Naive thymus-derived CD4-positive, alpha-beta T cell (primary cell): ENCODE measurements at regions not wholly inside any gene's neighbourhood (a gene's known extent, or its start where the extent isn't known, plus 50 kb on each side); places are given as distances from the start of the nearest gene placed in this dataset.

ENCODE experiments used
- ATAC-seq: fragments of 150-1000 bp; cut with Tn5 transposase; 2 replicates; pipeline ENCODE4 v1.10.0; 2021; ENCODE audit warnings: mild to moderate bottlenecking, moderate library complexity
- CTCF ChIA-PET: fragments of 350-600 bp; sonication (Branson Sonifier 250); formaldehyde crosslinking; loops from one replicate; lab custom pipeline; 2021; ENCODE audit warnings: antibody characterized with exemption; lab: Charles Lee
- POLR2A ChIA-PET: fragments of 350-600 bp; sonication (Branson Sonifier 250); formaldehyde crosslinking; loops from one replicate; lab custom pipeline; 2021; ENCODE audit warnings: antibody characterized with exemption, inconsistent platforms; lab: Charles Lee
- DNase-seq, 9 donors: peaks; one replicate each; pipeline versions ENCODE4 v3.0.0 to v3.0.0-alpha.2; 2020 to 2022; ENCODE audit warnings: mixed read lengths in 1 of 9
- H3K27ac ChIP-seq: one replicate; pipeline ENCODE4 v1.7.0; 2013; ENCODE audit warnings: mild to moderate bottlenecking, low read depth, low read length, moderate library complexity
- H3K27me3 ChIP-seq, 2 donors: one replicate each; pipeline ENCODE4 v1.7.0; 2013; ENCODE audit warnings: low read length in 2 of 2, mild to moderate bottlenecking in 2 of 2, moderate library complexity in 2 of 2; ENCODE audit not compliant: control insufficient read depth in 2 of 2, insufficient read depth in 2 of 2
- H3K36me3 ChIP-seq, 3 experiments: 1 replicate in 2 of 3; 2 replicates in 1 of 3; pipeline ENCODE4 v1.7.0; 2013; ENCODE audit warnings: low read length in 3 of 3, mild to moderate bottlenecking in 3 of 3, moderate library complexity in 1 of 3; ENCODE audit not compliant: insufficient read depth in 3 of 3, control insufficient read depth in 2 of 3
- H3K4me1 ChIP-seq, 2 donors: one replicate each; pipeline ENCODE4 v1.7.0; 2013; ENCODE audit warnings: low read length in 2 of 2, mild to moderate bottlenecking in 2 of 2, moderate library complexity in 1 of 2; ENCODE audit not compliant: control insufficient read depth in 2 of 2, insufficient read depth in 2 of 2
- H3K4me3 ChIP-seq: 2 replicates; pipeline ENCODE4 v1.7.0; 2013; ENCODE audit warnings: mild to moderate bottlenecking, low read length
- H3K9me3 ChIP-seq, 3 experiments: 1 replicate in 2 of 3; 2 replicates in 1 of 3; pipeline ENCODE4 v1.7.0; 2013; ENCODE audit warnings: low read length in 3 of 3; ENCODE audit not compliant: control insufficient read depth in 2 of 3
- H3K27ac Mint-ChIP-seq, 9 donors: one replicate each; pipeline ENCODE4 v1.8.0; 2020 to 2022; ENCODE audit warnings: mixed read lengths in 9 of 9, mild to moderate bottlenecking in 8 of 9, moderate library complexity in 5 of 9, inconsistent platforms in 2 of 9
- H3K27me3 Mint-ChIP-seq, 5 donors: one replicate each; pipeline ENCODE4 v1.8.0; 2021 to 2022; ENCODE audit warnings: mixed read lengths in 5 of 5, mild to moderate bottlenecking in 1 of 5
- H3K36me3 Mint-ChIP-seq, 5 donors: one replicate each; pipeline ENCODE4 v1.8.0; 2020 to 2022; ENCODE audit warnings: mixed read lengths in 5 of 5, mild to moderate bottlenecking in 3 of 5, inconsistent platforms in 1 of 5
- H3K4me1 Mint-ChIP-seq, 7 donors: one replicate each; pipeline ENCODE4 v1.8.0; 2020 to 2022; ENCODE audit warnings: mixed read lengths in 7 of 7, mild to moderate bottlenecking in 3 of 7, inconsistent platforms in 1 of 7
- H3K4me3 Mint-ChIP-seq, 10 donors: one replicate each; pipeline ENCODE4 v1.8.0; 2020 to 2022; ENCODE audit warnings: mild to moderate bottlenecking in 10 of 10, mixed read lengths in 10 of 10, moderate library complexity in 6 of 10, inconsistent platforms in 2 of 10
- H3K9me3 Mint-ChIP-seq, 11 donors: one replicate each; pipeline ENCODE4 v1.8.0; 2020 to 2022; ENCODE audit warnings: mixed read lengths in 11 of 11, mild to moderate bottlenecking in 4 of 11, inconsistent platforms in 1 of 11, moderate library complexity in 1 of 11
- intact Hi-C, 2 donors: fragments of 100-400 bp; cut with micrococcal nuclease; formaldehyde crosslinking; loops; one replicate each; pipeline ENCODE4 v1.15.1; 2023

DNA sequence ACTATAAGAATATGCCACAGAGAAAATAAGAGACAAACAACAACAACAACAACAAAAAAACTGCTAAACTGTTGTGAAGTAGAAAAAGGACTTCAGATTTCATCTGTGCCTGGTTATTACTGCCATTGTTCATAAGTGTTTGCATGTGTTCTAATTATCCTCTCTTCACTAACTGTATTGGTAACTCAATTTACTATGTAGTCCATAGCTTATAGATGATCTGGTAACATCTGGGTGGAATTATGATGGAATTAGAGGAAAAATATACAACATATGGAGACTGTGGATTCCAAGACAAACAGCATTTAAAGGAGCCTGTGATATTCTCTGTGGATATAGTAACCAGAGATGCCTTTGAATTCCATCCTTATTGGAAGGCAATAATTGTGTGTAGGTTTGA is 1891.5 kb upstream of the PIK3C3 start:
- ChIA-PET CTCF (no interaction called here), POLR2A (no interaction called here)
- no peak overlapping the region for H3K4me3 ChIP-seq
- H3K27me3 ChIP-seq: no peaks in the 10 kb centered on the region
- H3K4me1 ChIP-seq: no peaks in the 10 kb centered on the region
- Mint-ChIP-seq H3K4me1 (no peaks in the 10 kb centered on the region), H3K4me3 (no peak overlapping the region), H3K27ac (no peak overlapping the region), H3K27me3 (no peaks in the 10 kb centered on the region), H3K9me3 (peaks cover 0 to 36% (median 7%) of the 10 kb centered on the region in 11 donors), H3K36me3 (no peaks in the 10 kb centered on the region)
- H3K27ac ChIP-seq: no peak overlapping the region
- ATAC-seq (no peak), DNase-seq (no peak)
- H3K36me3 ChIP-seq: no peaks in the 10 kb centered on the region
- intact Hi-C loops: no loop called here
- H3K9me3 ChIP-seq: no peaks in the 10 kb centered on the region

DNA sequence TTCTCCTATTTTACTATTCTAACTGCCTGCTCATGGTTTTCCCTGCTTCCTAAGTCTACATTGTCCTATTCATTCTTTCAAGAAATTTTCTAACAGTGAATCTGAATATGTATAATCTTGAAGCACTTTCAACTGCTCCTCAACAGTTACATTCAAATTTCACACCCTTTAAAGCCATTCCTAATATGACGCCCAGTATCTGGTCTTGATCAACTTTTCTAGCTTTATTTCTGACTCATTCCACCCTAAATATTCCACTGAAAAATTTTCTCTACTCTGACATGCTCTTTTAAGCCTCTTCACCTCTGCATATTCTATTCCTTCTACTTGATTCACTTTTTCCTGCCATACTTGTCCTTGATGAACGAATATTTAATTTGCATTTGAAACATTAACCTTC is 1893.9 kb upstream of the PIK3C3 start:
- ChIA-PET CTCF (no interaction called here), POLR2A (no interaction called here)
- H3K36me3 ChIP-seq: no peaks in the 10 kb centered on the region
- H3K9me3 Mint-ChIP-seq: peaks cover 0 to 33% (median 7%) of the 10 kb centered on the region in 11 donors
- intact Hi-C loops: no loop called here
- H3K4me1 Mint-ChIP-seq: no peaks in the 10 kb centered on the region
- no peaks in the 10 kb centered on the region for H3K9me3 ChIP-seq
- no peak overlapping the region for H3K4me3 Mint-ChIP-seq
- no peaks in the 10 kb centered on the region for H3K4me1 ChIP-seq
- ATAC-seq (no peak), DNase-seq (no peak)
- no peaks in the 10 kb centered on the region for H3K27me3 Mint-ChIP-seq
- H3K27ac Mint-ChIP-seq: no peak overlapping the region
- H3K27me3 ChIP-seq: no peaks in the 10 kb centered on the region
- no peak overlapping the region for H3K4me3 ChIP-seq
- no peaks in the 10 kb centered on the region for H3K36me3 Mint-ChIP-seq
- H3K27ac ChIP-seq: no peak overlapping the region

DNA sequence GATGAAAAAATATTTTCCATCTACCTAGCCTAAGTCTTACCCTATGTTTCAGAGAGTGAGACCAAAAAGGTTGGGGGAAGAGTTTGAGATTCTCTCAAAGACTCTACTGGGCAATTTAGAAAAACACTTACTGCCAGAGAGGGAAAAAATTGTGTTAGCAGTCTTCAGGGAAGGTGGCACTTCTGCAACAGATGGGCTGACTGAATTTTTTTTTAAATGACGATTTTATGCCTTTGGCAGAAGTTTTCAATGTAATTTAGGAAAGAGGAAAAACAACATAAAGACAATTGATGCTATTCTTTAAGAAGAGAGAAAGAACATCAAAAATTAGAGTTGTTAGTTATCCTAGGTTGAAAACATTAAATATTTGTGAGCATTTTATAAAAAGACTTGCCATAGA is 1894.5 kb upstream of the PIK3C3 start:
- ChIA-PET POLR2A (no interaction called here), CTCF (no interaction called here)
- no peaks in the 10 kb centered on the region for H3K27me3 ChIP-seq
- no peak overlapping the region for H3K4me3 ChIP-seq
- no peaks in the 10 kb centered on the region for H3K4me1 ChIP-seq
- intact Hi-C loops: no loop called here
- H3K36me3 Mint-ChIP-seq: no peaks in the 10 kb centered on the region
- H3K27ac Mint-ChIP-seq: no peak overlapping the region
- peaks cover 0 to 28% (median 6%) of the 10 kb centered on the region in 11 donors for H3K9me3 Mint-ChIP-seq
- no peaks in the 10 kb centered on the region for H3K27me3 Mint-ChIP-seq
- H3K9me3 ChIP-seq: no peaks in the 10 kb centered on the region
- DNase-seq (no peak), ATAC-seq (no peak)
- no peaks in the 10 kb centered on the region for H3K4me1 Mint-ChIP-seq
- H3K36me3 ChIP-seq: no peaks in the 10 kb centered on the region
- H3K4me3 Mint-ChIP-seq: no peak overlapping the region
- H3K27ac ChIP-seq: no peak overlapping the region

DNA sequence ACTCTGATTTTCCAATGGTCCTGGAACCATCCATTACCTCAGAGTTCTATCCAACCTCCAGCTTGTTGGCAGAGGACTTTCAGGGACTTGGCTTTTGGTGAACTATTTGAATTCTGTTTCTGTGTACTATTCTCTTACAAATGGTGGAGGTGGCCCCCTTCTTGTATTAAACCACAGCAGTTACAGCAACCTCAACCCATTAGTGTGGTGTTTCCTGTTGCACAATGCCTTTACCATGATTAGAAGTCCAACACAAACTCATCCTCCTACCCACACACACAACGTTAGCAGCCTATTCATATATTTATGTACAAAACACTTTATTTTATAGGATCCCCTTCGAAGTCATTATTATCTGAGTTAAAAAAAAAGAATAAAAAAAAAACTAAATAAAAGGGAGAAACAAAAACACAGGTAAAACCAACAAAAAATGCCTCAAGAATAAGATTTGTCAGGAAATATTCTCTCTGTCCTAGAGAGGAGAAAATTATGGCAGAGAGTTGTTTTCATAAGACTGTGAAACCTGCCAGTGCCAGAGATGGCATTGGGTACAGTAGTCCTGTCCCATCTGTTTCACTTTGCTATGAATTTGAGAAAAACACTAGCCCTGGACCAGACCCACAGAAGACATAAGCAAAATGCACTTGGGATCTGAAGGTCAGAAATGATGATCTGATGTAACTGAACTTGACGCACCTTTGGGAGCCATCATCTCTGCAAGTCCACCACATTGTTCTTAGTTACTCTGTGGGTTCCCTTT is 1896.0 kb upstream of the PIK3C3 start:
- Histone ChIP-seq H3K27ac (no peak overlapping the region), H3K4me1 (no peaks in the 10 kb centered on the region), H3K4me3 (no peak overlapping the region), H3K36me3 (no peaks in the 10 kb centered on the region), H3K9me3 (no peaks in the 10 kb centered on the region), H3K27me3 (no peaks in the 10 kb centered on the region)
- intact Hi-C loops: no loop called here
- no peaks in the 10 kb centered on the region for H3K27me3 Mint-ChIP-seq
- DNase-seq: no peak
- CTCF ChIA-PET: no interaction called here
- ATAC-seq: no peak
- no peak overlapping the region for H3K4me3 Mint-ChIP-seq
- H3K27ac Mint-ChIP-seq: no peak overlapping the region
- no peaks in the 10 kb centered on the region for H3K4me1 Mint-ChIP-seq
- H3K9me3 Mint-ChIP-seq: peaks cover 2 to 30% (median 8%) of the 10 kb centered on the region in 11 donors
- POLR2A ChIA-PET: no interaction called here
- H3K36me3 Mint-ChIP-seq: no peaks in the 10 kb centered on the region

DNA sequence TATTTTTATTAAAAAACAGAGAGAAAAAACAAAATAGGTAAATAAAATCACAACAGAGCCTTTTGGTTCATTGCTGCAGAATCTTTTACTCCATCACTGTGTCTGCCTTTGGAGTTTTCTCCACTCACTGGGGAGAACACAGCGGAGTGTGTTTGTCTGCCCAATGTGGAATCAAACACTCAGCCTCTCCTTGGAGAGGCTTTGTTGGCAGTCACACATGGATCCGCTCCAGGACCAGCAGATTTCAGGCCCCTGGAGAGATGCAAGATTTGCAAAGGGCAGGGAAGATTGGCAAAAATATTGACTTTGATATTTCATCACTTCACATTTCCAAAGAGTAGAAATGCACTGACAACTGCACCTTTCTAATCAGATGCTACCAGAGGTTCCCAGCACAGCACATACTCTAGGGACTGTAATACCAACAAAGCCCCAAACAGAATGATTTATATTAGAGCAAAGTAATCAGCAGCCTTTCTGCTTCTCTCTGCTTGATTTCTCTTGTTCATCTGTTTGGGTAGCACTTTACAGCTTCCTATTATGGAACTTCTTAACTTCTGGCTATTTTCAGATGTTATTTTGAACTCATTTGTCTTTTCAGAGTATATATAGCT is 1898.8 kb upstream of the PIK3C3 start:
- Mint-ChIP-seq H3K27me3 (no peaks in the 10 kb centered on the region), H3K4me3 (no peak overlapping the region), H3K27ac (no peak overlapping the region), H3K36me3 (no peaks in the 10 kb centered on the region), H3K9me3 (peaks cover 0 to 27% (median 6%) of the 10 kb centered on the region in 11 donors), H3K4me1 (no peaks in the 10 kb centered on the region)
- no peak overlapping the region for H3K27ac ChIP-seq
- DNase-seq: no peak
- H3K4me3 ChIP-seq: no peak overlapping the region
- ChIA-PET POLR2A (no interaction called here), CTCF (no interaction called here)
- no peaks in the 10 kb centered on the region for H3K4me1 ChIP-seq
- H3K36me3 ChIP-seq: no peaks in the 10 kb centered on the region
- H3K27me3 ChIP-seq: no peaks in the 10 kb centered on the region
- no peak for ATAC-seq
- intact Hi-C loops: no loop called here
- no peaks in the 10 kb centered on the region for H3K9me3 ChIP-seq

DNA sequence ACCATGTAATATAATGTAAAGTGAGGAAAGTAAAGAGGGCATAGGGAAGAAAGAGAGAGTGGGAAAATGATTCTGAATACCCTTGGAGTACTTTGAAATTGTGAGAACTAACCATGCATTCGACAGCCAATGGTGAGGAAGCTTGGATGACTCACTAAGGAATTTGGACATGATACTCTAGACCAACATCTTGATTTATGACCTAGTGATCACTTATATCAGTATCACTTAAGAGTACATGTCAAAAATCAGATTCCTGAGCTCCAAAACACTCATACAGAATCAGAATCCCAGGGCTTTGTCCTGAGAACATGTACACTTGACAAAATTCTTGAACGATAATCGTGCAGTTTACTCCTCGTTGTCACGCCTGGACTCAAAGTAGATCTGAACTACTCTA is 1899.8 kb upstream of the PIK3C3 start:
- H3K36me3 Mint-ChIP-seq: no peaks in the 10 kb centered on the region
- no peaks in the 10 kb centered on the region for H3K9me3 ChIP-seq
- no peaks in the 10 kb centered on the region for H3K4me1 ChIP-seq
- H3K36me3 ChIP-seq: no peaks in the 10 kb centered on the region
- H3K4me3 Mint-ChIP-seq: no peak overlapping the region
- ATAC-seq (no peak), DNase-seq (no peak)
- intact Hi-C loops: no loop called here
- CTCF ChIA-PET: no interaction called here
- H3K27me3 Mint-ChIP-seq: no peaks in the 10 kb centered on the region
- H3K4me3 ChIP-seq: no peak overlapping the region
- H3K9me3 Mint-ChIP-seq: peaks cover 0 to 24% (median 4%) of the 10 kb centered on the region in 11 donors
- H3K4me1 Mint-ChIP-seq: no peaks in the 10 kb centered on the region
- POLR2A ChIA-PET: no interaction called here
- no peaks in the 10 kb centered on the region for H3K27me3 ChIP-seq
- no peak overlapping the region for H3K27ac ChIP-seq
- no peak overlapping the region for H3K27ac Mint-ChIP-seq

DNA sequence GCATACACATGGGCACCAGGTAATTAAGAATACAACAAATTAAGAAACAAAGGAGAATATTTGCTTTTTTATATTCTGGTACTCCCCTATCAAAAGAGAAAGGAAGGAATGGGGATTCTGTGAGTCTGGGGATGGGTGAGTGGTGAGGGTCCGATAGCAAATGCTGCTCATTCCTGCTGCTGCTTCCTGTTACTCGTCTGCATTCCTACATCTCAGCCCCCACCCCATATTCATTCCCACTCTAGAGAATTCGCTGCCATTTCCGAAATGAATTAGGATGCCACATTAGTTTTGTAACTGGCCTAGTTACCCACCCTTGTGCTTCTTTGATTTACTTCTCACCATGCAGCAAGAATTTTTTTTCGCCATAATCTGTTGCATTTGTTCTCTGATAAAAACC is 1905.3 kb upstream of the PIK3C3 start:
- Histone ChIP-seq H3K4me3 (no peak overlapping the region), H3K9me3 (no peaks in the 10 kb centered on the region), H3K4me1 (no peaks in the 10 kb centered on the region), H3K36me3 (no peaks in the 10 kb centered on the region), H3K27ac (no peak overlapping the region), H3K27me3 (no peaks in the 10 kb centered on the region)
- POLR2A ChIA-PET: no interaction called here
- Mint-ChIP-seq H3K4me3 (no peak overlapping the region), H3K9me3 (peaks cover 0 to 21% (median 5%) of the 10 kb centered on the region in 11 donors), H3K27ac (no peak overlapping the region), H3K27me3 (no peaks in the 10 kb centered on the region), H3K4me1 (no peaks in the 10 kb centered on the region), H3K36me3 (no peaks in the 10 kb centered on the region)
- intact Hi-C loops: no loop called here
- no peak for DNase-seq
- CTCF ChIA-PET: no interaction called here
- no peak for ATAC-seq
